ENCODE measurements at regions not wholly inside any gene's neighbourhood (a gene's known extent, or its start where the extent isn't known, plus 50 kb on each side); places are given as distances from the start of the nearest gene placed in this dataset.

- no peak for DNase-seq
Observed at GRCh38 chr15:96687388-96688107, 357.0 kb downstream of the NR2F2 start.

- DNase-seq, result no peak
Observed at GRCh38 chr15:96690733-96691132, 360.2 kb downstream of the NR2F2 start.

- no peak for DNase-seq
Observed at GRCh38 chr15:96692826-96693225, 362.3 kb downstream of the NR2F2 start.

- DNase-seq, result no peak
Observed at GRCh38 chr15:96693515-96693914, 363.0 kb downstream of the NR2F2 start.

GRCh38 chr15:96693990-96694517 is 363.6 kb downstream of the NR2F2 start:
- DNase-seq, result no peak

- DNase-seq, result no peak
Observed at GRCh38 chr15:96695426-96695825, 364.9 kb downstream of the NR2F2 start.

GRCh38 chr15:96699871-96700401 is 369.4 kb downstream of the NR2F2 start:
- peak; percentile 68 for DNase-seq

- DNase-seq, result no peak
Observed at GRCh38 chr15:96700555-96700954, 370.1 kb downstream of the NR2F2 start.

- DNase-seq, result no peak
Observed at GRCh38 chr15:96701443-96701842, 370.9 kb downstream of the NR2F2 start.

GRCh38 chr15:96701877-96702276 is 371.4 kb downstream of the NR2F2 start:
- no peak for DNase-seq

GRCh38 chr15:96702589-96702988 is 372.1 kb downstream of the NR2F2 start:
- DNase-seq, result no peak

GRCh38 chr15:96703091-96703490 is 372.6 kb downstream of the NR2F2 start:
- DNase-seq, result no peak

GRCh38 chr15:96703794-96704550 is 373.5 kb downstream of the NR2F2 start:
- no peak for DNase-seq

GRCh38 chr15:96716075-96716474 is 385.6 kb downstream of the NR2F2 start:
- DNase-seq, result no peak

- no peak for DNase-seq
Observed at GRCh38 chr15:96716478-96716877, 386.0 kb downstream of the NR2F2 start.

GRCh38 chr15:96720251-96720650 is 389.8 kb downstream of the NR2F2 start:
- no peak for DNase-seq

GRCh38 chr15:96720656-96721055 is 390.2 kb downstream of the NR2F2 start:
- DNase-seq, result no peak

- no peak for DNase-seq
Observed at GRCh38 chr15:96728591-96728990, 398.1 kb downstream of the NR2F2 start.

- no peak for DNase-seq
Observed at GRCh38 chr15:96732704-96733103, 402.2 kb downstream of the NR2F2 start.

- DNase-seq, result no peak
Observed at GRCh38 chr15:96733721-96734120, 403.2 kb downstream of the NR2F2 start.

GRCh38 chr15:96735632-96736240 is 405.2 kb downstream of the NR2F2 start:
- DNase-seq, result no peak

GRCh38 chr15:96736384-96736783 is 405.9 kb downstream of the NR2F2 start:
- no peak for DNase-seq

GRCh38 chr15:96737408-96737807 is 406.9 kb downstream of the NR2F2 start:
- DNase-seq, result no peak

- DNase-seq, result no peak
Observed at GRCh38 chr15:96746665-96747064, 416.2 kb downstream of the NR2F2 start.

Measured in NCI-H187 treated with DMSO at 0.1 percent for 48 hours (cell line).